H1 (cell line): ENCODE measurements at regions not wholly inside any gene's neighbourhood (a gene's known extent, or its start where the extent isn't known, plus 50 kb on each side); places are given as distances from the start of the nearest gene placed in this dataset.

Experiments used
- CTCF ChIA-PET: fragments of 300-600 bp; sonication (Branson Sonifier 250); formaldehyde crosslinking; loops from one replicate; lab custom pipeline; 2021; ENCODE audit not compliant: partially characterized antibody; lab: Charles Lee
- POLR2A ChIA-PET: fragments of 300-600 bp; sonication (Branson Sonifier 250); formaldehyde crosslinking; loops from one replicate; lab custom pipeline; 2021; ENCODE audit warnings: inconsistent platforms; ENCODE audit not compliant: partially characterized antibody; lab: Charles Lee
- DNase-seq, 2 experiments: peaks; one replicate each; pipeline versions ENCODE4 v3.0.0 to v3.0.0-alpha.2; 2010 to 2022; ENCODE audit warnings: low spot score in 2 of 2, low read depth in 1 of 2, mixed read lengths in 1 of 2
- FAIRE-seq: peaks from 2 replicates; lab custom pipeline; 2011; peaks lifted over from hg19 to GRCh38; lab: Jason Lieb, UNC
- H2AFZ ChIP-seq: 2 replicates; pipeline ENCODE4 v1.8.1; 2012; ENCODE audit warnings: low read length, inconsistent platforms
- H2AK5ac ChIP-seq: 2 replicates; pipeline ENCODE4 v1.6.1; 2013; ENCODE audit warnings: low read depth, low read length
- H2BK120ac ChIP-seq: replicated peaks from 2 replicates; pipeline ENCODE3; 2013; ENCODE audit warnings: low read depth, low read length, inconsistent platforms
- H2BK12ac ChIP-seq: 2 replicates; pipeline ENCODE4 v1.6.1; 2013; ENCODE audit warnings: low read depth, low read length
- H2BK15ac ChIP-seq: 2 replicates; pipeline ENCODE4 v1.6.1; 2013; ENCODE audit warnings: low read length
- H2BK20ac ChIP-seq: 2 replicates; pipeline ENCODE4 v1.6.1; 2013; ENCODE audit warnings: low read length
- H2BK5ac ChIP-seq: 2 replicates; pipeline ENCODE4 v1.6.1; 2013; ENCODE audit warnings: low read depth, low read length
- H3K14ac ChIP-seq: 2 replicates; pipeline ENCODE4 v1.6.1; 2013; ENCODE audit warnings: inconsistent platforms; ENCODE audit not compliant: insufficient read length
- H3K18ac ChIP-seq: 2 replicates; pipeline ENCODE4 v1.6.1; 2013; ENCODE audit warnings: low read length; ENCODE audit errors: extremely low read depth
- H3K23ac ChIP-seq: 2 replicates; pipeline ENCODE4 v1.6.1; 2013; ENCODE audit warnings: inconsistent platforms; ENCODE audit not compliant: insufficient read length
- H3K23me2 ChIP-seq: 2 replicates; pipeline ENCODE4 v1.6.1; 2013; ENCODE audit warnings: low read depth, low read length
- H3K27ac ChIP-seq: 2 replicates; pipeline ENCODE4 v1.6.1; 2011; ENCODE audit warnings: low read depth, low read length, inconsistent platforms
- H3K27me3 ChIP-seq, 4 experiments: replicated peaks in 1 of 4; 1 replicate in 1 of 4; 2 replicates in 3 of 4; pipeline versions ENCODE4 v1.6.1 to v1.8.1; 2011 to 2013; ENCODE audit warnings: low read length in 3 of 4, mild to moderate bottlenecking in 3 of 4, inconsistent platforms in 2 of 4, mixed read lengths in 2 of 4, moderate library complexity in 1 of 4; ENCODE audit not compliant: control insufficient read depth in 3 of 4, insufficient read depth in 3 of 4; ENCODE audit errors: extremely low read depth in 1 of 4
- H3K36me3 ChIP-seq, 4 experiments: 2 replicates each; pipeline versions ENCODE4 v1.6.1 to v1.8.1; 2011 to 2013; ENCODE audit warnings: mild to moderate bottlenecking in 4 of 4, low read length in 3 of 4, moderate library complexity in 2 of 4, control low read depth in 1 of 4, inconsistent platforms in 1 of 4; ENCODE audit not compliant: insufficient read depth in 4 of 4, control insufficient read depth in 2 of 4
- H3K4ac ChIP-seq: replicated peaks from 2 replicates; pipeline ENCODE3; 2013; ENCODE audit warnings: low read length, low read depth, mixed read lengths, inconsistent platforms; ENCODE audit not compliant: insufficient read length
- H3K4me1 ChIP-seq, 4 experiments: replicated peaks in 1 of 4; 1 replicate in 1 of 4; 2 replicates in 3 of 4; pipeline versions ENCODE4 v1.6.1 to v1.8.1; 2011 to 2013; ENCODE audit warnings: low read length in 3 of 4, inconsistent platforms in 2 of 4, mixed read lengths in 1 of 4; ENCODE audit not compliant: insufficient read depth in 4 of 4, control insufficient read depth in 3 of 4
- H3K4me2 ChIP-seq, 2 experiments: 2 replicates each; pipeline versions ENCODE4 v1.6.1 to v1.8.1; 2011 to 2013; ENCODE audit warnings: low read depth in 2 of 2, low read length in 2 of 2, control low read depth in 1 of 2, inconsistent platforms in 1 of 2, mild to moderate bottlenecking in 1 of 2; ENCODE audit not compliant: insufficient read depth in 1 of 2
- H3K4me3 ChIP-seq, 4 experiments: fragments of 200-600, 300-600 bp in 1 of 4; sonication (generic), shearing (Covaris generic), sonication (Bioruptor Twin) in 1 of 4; 2 replicates each; pipeline versions ENCODE4 v1.5.1 to v1.8.1; 2011 to 2016; ENCODE audit warnings: low read length in 4 of 4, low read depth in 3 of 4, control low read depth in 2 of 4, inconsistent platforms in 2 of 4, mild to moderate bottlenecking in 2 of 4, mixed read lengths in 1 of 4, moderate library complexity in 1 of 4; ENCODE audit not compliant: insufficient read depth in 2 of 4; ENCODE audit errors: extremely low read depth in 1 of 4
- H3K56ac ChIP-seq: replicated peaks from 2 replicates; pipeline ENCODE3; 2013; ENCODE audit warnings: low read depth, mild to moderate bottlenecking, mixed read lengths, low read length, inconsistent platforms; ENCODE audit not compliant: insufficient read length
- H3K79me1 ChIP-seq: 2 replicates; pipeline ENCODE4 v1.6.1; 2013; ENCODE audit warnings: low read depth, low read length, control low read depth
- H3K79me2 ChIP-seq, 2 experiments: 2 replicates each; pipeline versions ENCODE4 v1.6.1 to v1.8.1; 2012 to 2013; ENCODE audit warnings: low read length in 2 of 2, mild to moderate bottlenecking in 2 of 2, inconsistent platforms in 1 of 2; ENCODE audit not compliant: insufficient read depth in 2 of 2, control insufficient read depth in 1 of 2
- H3K9ac ChIP-seq, 4 experiments: replicated peaks in 1 of 4; 1 replicate in 1 of 4; 2 replicates in 3 of 4; pipeline versions ENCODE4 v1.6.1 to v1.8.1; 2011 to 2013; ENCODE audit warnings: low read depth in 3 of 4, low read length in 3 of 4, control low read depth in 2 of 4, mild to moderate bottlenecking in 2 of 4, moderate library complexity in 2 of 4, inconsistent platforms in 1 of 4; ENCODE audit errors: extremely low read depth in 1 of 4
- H3K9me3 ChIP-seq, 2 experiments: 2 replicates each; pipeline versions ENCODE4 v1.6.1 to v1.8.1; 2012 to 2013; ENCODE audit warnings: mild to moderate bottlenecking in 2 of 2, moderate library complexity in 2 of 2, control low read depth in 1 of 2, inconsistent platforms in 1 of 2, low read depth in 1 of 2, low read length in 1 of 2, mixed read lengths in 1 of 2; ENCODE audit not compliant: insufficient read depth in 2 of 2
- H4K20me1 ChIP-seq, 2 experiments: replicated peaks in 1 of 2; 2 replicates each; pipeline versions ENCODE3 to v1.8.1; 2011 to 2013; ENCODE audit warnings: inconsistent platforms in 2 of 2, low read length in 2 of 2, mild to moderate bottlenecking in 1 of 2; ENCODE audit not compliant: insufficient read depth in 2 of 2, control insufficient read depth in 1 of 2
- H4K5ac ChIP-seq: 2 replicates; pipeline ENCODE4 v1.6.1; 2013; ENCODE audit warnings: low read length, low read depth, mixed read lengths, inconsistent platforms; ENCODE audit not compliant: insufficient read length
- H4K8ac ChIP-seq: 2 replicates; pipeline ENCODE4 v1.8.0; 2013; ENCODE audit warnings: mild to moderate bottlenecking, moderate library complexity, low read length, inconsistent platforms; ENCODE audit not compliant: insufficient read depth; ENCODE audit errors: extremely low read depth
- H4K91ac ChIP-seq: replicated peaks from 2 replicates; pipeline ENCODE3; 2013; ENCODE audit warnings: low read length, mixed read lengths, inconsistent platforms; ENCODE audit not compliant: insufficient read length
- FOSL1 ChIP-seq: IDR thresholded peaks from 2 replicates; pipeline ENCODE4 v1.6.1; 2011; ENCODE audit warnings: mild to moderate bottlenecking, low read depth, low read length, moderate library complexity; ENCODE audit not compliant: insufficient read depth
- SAP30 ChIP-seq: fragments of 300-600 bp; sonication (generic); IDR thresholded peaks from 2 replicates; pipeline ENCODE4 v1.7.1; 2012; ENCODE audit warnings: low read length, moderate library complexity, mild to moderate bottlenecking, inconsistent platforms; ENCODE audit not compliant: insufficient read depth, insufficient replicate concordance
- SIRT6 ChIP-seq: IDR thresholded peaks from one replicate; pipeline ENCODE4 v1.7.1; 2012; ENCODE audit warnings: low read length, inconsistent platforms
- SP1 ChIP-seq: IDR thresholded peaks from 2 replicates; pipeline ENCODE4 v1.6.1; 2011; ENCODE audit warnings: low read depth, low read length
- TBP ChIP-seq: IDR thresholded peaks from 2 replicates; pipeline ENCODE4 v1.6.1; 2011; ENCODE audit warnings: low read depth, low read length, improper control_type of control experiment
- WGBS, 2 experiments: shearing (Covaris generic) in 1 of 2; methylation state at CpG; one replicate each; pipeline versions ENCODE4 v1.1.6 to v1.1.7; 2013 to 2015; ENCODE audit warnings: low lambda C conversion rate in 2 of 2, mixed read lengths in 2 of 2, inconsistent platforms in 1 of 2, low coverage in 1 of 2, missing lambda C conversion rate in 1 of 2; ENCODE audit not compliant: insufficient replicate concordance in 2 of 2, insufficient coverage in 1 of 2, insufficient read length in 1 of 2; ENCODE audit errors: extremely low coverage in 1 of 2, missing lambda C conversion rate in 1 of 2; 5-methylcytosine and 5-hydroxymethylcytosine counted together
- TF ChIP-seq, protein P1 (sequence below): IDR thresholded peaks from 2 replicates; pipeline ENCODE4 v1.6.1; 2012; ENCODE audit warnings: low read length, inconsistent platforms

DNA sequence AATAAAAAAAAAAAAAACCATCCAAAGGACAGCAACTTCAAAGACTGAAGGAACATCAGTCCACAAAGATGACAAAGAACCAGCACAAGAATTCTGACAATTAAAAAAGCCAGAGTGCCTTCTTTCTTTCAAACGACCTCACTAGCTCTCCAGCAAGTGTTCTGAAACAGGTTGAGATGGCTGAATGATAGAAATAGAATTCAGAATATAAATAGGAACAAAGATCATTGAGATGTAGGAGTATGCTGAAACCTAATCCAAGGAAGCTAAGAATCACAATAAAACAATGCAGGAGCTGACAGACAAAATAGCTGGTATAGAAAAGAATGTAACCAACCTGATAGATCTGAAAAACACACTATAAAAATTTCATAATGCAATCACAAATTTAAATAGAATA is 218.2 kb downstream of the GIPC2 start:
- Histone ChIP-seq H3K79me2 (no peaks in the 10 kb centered on the region), H2BK15ac (no peak overlapping the region), H2AFZ (no peak overlapping the region), H4K20me1 (no peaks in the 10 kb centered on the region), H2AK5ac (no peak overlapping the region), H3K79me1 (no peaks in the 10 kb centered on the region), H3K4me3 (peak overlapping the region in 1 of 4 experiments; percentile 27; a peak in 1 of 8 replicates), H3K4me1 (peaks cover 2 to 4% (median 4%) of the 10 kb centered on the region in 4 experiments; a peak in 5 of 7 replicates), H3K9me3 (no peaks in the 10 kb centered on the region), H2BK120ac (no peak overlapping the region), H3K27me3 (peaks cover 0 to 12% (median 2%) of the 10 kb centered on the region in 4 experiments; a peak in 4 of 7 replicates), H2BK5ac (no peak overlapping the region), H3K4ac (no peak overlapping the region), H3K9ac (no peak overlapping the region), H3K56ac (no peak overlapping the region), H3K4me2 (no peak overlapping the region), H3K23ac (no peak overlapping the region), H3K18ac (no peak overlapping the region), H2BK20ac (no peak overlapping the region), H3K14ac (no peak overlapping the region), H4K8ac (no peak overlapping the region), H4K5ac (no peak overlapping the region), H3K23me2 (no peaks in the 10 kb centered on the region), H3K27ac (no peak overlapping the region), H2BK12ac (no peak overlapping the region), H3K36me3 (no peaks in the 10 kb centered on the region)
- 25% methylated on average over 1 of the region's 1 CpG; no CpG with 5 or more reads in 1 of the 2 experiments for WGBS, 2 experiments
- DNase-seq (no peak), FAIRE-seq (no peak)
- ChIA-PET CTCF (interaction anchor here (0.5 to 1.0 kb wide), 3 partner anchors 12 to 730 kb away, joined by 3 to 4 read pairs (median 3); no protein-coding TSS in a partner anchor), POLR2A (no interaction called here)
- TF ChIP-seq SIRT6 (no peak), SP1 (no peak), FOSL1 (no peak), TBP (no peak), SAP30 (no peak)
- TF ChIP-seq, protein P1, sequence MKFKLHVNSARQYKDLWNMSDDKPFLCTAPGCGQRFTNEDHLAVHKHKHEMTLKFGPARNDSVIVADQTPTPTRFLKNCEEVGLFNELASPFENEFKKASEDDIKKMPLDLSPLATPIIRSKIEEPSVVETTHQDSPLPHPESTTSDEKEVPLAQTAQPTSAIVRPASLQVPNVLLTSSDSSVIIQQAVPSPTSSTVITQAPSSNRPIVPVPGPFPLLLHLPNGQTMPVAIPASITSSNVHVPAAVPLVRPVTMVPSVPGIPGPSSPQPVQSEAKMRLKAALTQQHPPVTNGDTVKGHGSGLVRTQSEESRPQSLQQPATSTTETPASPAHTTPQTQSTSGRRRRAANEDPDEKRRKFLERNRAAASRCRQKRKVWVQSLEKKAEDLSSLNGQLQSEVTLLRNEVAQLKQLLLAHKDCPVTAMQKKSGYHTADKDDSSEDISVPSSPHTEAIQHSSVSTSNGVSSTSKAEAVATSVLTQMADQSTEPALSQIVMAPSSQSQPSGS = no peak
- TF ChIP-seq, all 59 proteins: peak for 0
- H4K91ac ChIP-seq = no peak overlapping the region
